Adrenal gland (tissue), 9 donors: ENCODE measurements at regions not wholly inside any gene's neighbourhood (a gene's known extent, or its start where the extent isn't known, plus 50 kb on each side); places are given as distances from the start of the nearest gene placed in this dataset.

ENCODE experiments used
- DNase-seq, 7 donors: peaks; one replicate each; pipeline ENCODE4 v3.0.0-alpha.2; 2019 to 2020
- H3K27ac ChIP-seq, 5 donors: fragments of 200-600 bp; sonication (generic) in 4 of 5; 1 replicate in 3 of 5; 2 replicates in 2 of 5; pipeline versions ENCODE4 v1.5.1 to v1.8.0; 2016 to 2020; ENCODE audit warnings: mild to moderate bottlenecking in 1 of 5
- H3K27me3 ChIP-seq: fragments of 200-600 bp; 2 replicates; pipeline ENCODE4 v1.8.0; 2021
- H3K36me3 ChIP-seq, 2 donors: fragments of 200-600 bp; replicated peaks in 1 of 2; 1 replicate in 1 of 2; 2 replicates in 1 of 2; pipeline versions ENCODE4 v1.5.1 to v1.8.0; 2018 to 2022
- H3K4me1 ChIP-seq, 2 donors: fragments of 200-600 bp; replicated peaks in 1 of 2; 1 replicate in 1 of 2; 2 replicates in 1 of 2; pipeline versions ENCODE4 v1.5.1 to v1.8.0; 2018 to 2021
- H3K4me3 ChIP-seq, 4 donors: fragments of 200-600 bp; sonication (generic) in 3 of 4; one replicate each; pipeline ENCODE4 v1.5.1; 2016 to 2018
- H3K9me3 ChIP-seq, 3 donors: fragments of 200-600 bp; sonication (generic) in 1 of 3; replicated peaks in 1 of 3; 1 replicate in 2 of 3; 2 replicates in 1 of 3; pipeline versions ENCODE4 v1.5.1 to v1.8.0; 2016 to 2021
- CTCF ChIP-seq, 6 experiments: fragments of 450-650 bp in 4 of 6; fragments of 200-600 bp in 2 of 6; sonication (generic) in 1 of 6; IDR thresholded peaks; 1 replicate in 5 of 6; 2 replicates in 1 of 6; pipeline versions ENCODE4 v1.5.1 to v1.8.0; 2016 to 2021; ENCODE audit warnings: antibody characterized with exemption in 6 of 6, mild to moderate bottlenecking in 2 of 6, moderate library complexity in 1 of 6
- POLR2A ChIP-seq, 2 donors: fragments of 450-650 bp; IDR thresholded peaks; one replicate each; pipeline ENCODE4 v1.6.1; 2017; ENCODE audit warnings: antibody characterized with exemption in 2 of 2, mild to moderate bottlenecking in 2 of 2, moderate library complexity in 1 of 2
- WGBS, 4 donors: extraction: QIAGEN DNeasy Blood & Tissue Kit in 2 of 4; methylation state at CpG; one replicate each; pipeline versions ENCODE4 v1.1.5 to v1.1.7; 2013 to 2017; 5-methylcytosine and 5-hydroxymethylcytosine counted together
- intact Hi-C, 2 donors: fragments of 100-400 bp; cut with DNase I; formaldehyde crosslinking; loops; one replicate each; pipeline versions ENCODE4 v1.14.1 to v1.15.0; 2022 to 2023
- donor health status: healthy with polysubstance abuse.
- donor health status: Bipolar disorder and iron deficiency.
- donor health status: DM: yes; HTN: yes; CAD: no.
- donor health status: DM: no; HTN: no; CAD: no.
- donor health status: DM: no; HTN: no; CAD: no.

GRCh38 chr18:45350404-45351156 lies 264.7 kb upstream of the SLC14A2 start:
- no peak for TF ChIP-seq POLR2A (IDR thresholded peaks at IDR 0.05)
- no peak for DNase-seq
- intact Hi-C loops: no loop called here
- H3K27ac ChIP-seq: no peak overlapping the region
- no peaks in the 10 kb centered on the region for H3K9me3 ChIP-seq
- WGBS, 4 donors: 80 to 84% (median 82%) methylated on average over 11 of the region's 11 CpGs
- no peaks in the 10 kb centered on the region for H3K27me3 ChIP-seq
- no peak overlapping the region for H3K4me3 ChIP-seq
- no peaks in the 10 kb centered on the region for H3K4me1 ChIP-seq
- H3K36me3 ChIP-seq: no peaks in the 10 kb centered on the region

GRCh38 chr18:45352874-45353273 lies 262.4 kb upstream of the SLC14A2 start:
- Histone ChIP-seq H3K4me1 (no peaks in the 10 kb centered on the region), H3K27me3 (no peaks in the 10 kb centered on the region), H3K36me3 (no peaks in the 10 kb centered on the region), H3K4me3 (no peak overlapping the region), H3K9me3 (no peaks in the 10 kb centered on the region), H3K27ac (no peak overlapping the region)
- no peak for TF ChIP-seq CTCF (IDR thresholded peaks at IDR 0.05)
- no peak for TF ChIP-seq POLR2A (IDR thresholded peaks at IDR 0.05)
- intact Hi-C loops: no loop called here
- no peak for DNase-seq
- 83 to 90% (median 87%) methylated on average over 5 of the region's 5 CpGs for WGBS, 4 donors

- 69 to 82% (median 75%) methylated on average over 2 of the region's 2 CpGs for WGBS, 4 donors
- no peak for DNase-seq
- H3K4me3 ChIP-seq: no peak overlapping the region
- no peaks in the 10 kb centered on the region for H3K36me3 ChIP-seq
- no peak overlapping the region for H3K27ac ChIP-seq
- intact Hi-C loops: no loop called here
- TF ChIP-seq POLR2A (IDR thresholded peaks at IDR 0.05): no peak
- no peak for TF ChIP-seq CTCF (IDR thresholded peaks at IDR 0.05)
- no peaks in the 10 kb centered on the region for H3K27me3 ChIP-seq
- no peaks in the 10 kb centered on the region for H3K9me3 ChIP-seq
- no peaks in the 10 kb centered on the region for H3K4me1 ChIP-seq
Observed at GRCh38 chr18:45353530-45353929, 261.7 kb upstream of the SLC14A2 start.

GRCh38 chr18:45355944-45356520 lies 259.2 kb upstream of the SLC14A2 start:
- 85 to 94% (median 92%) methylated on average over 2 of the region's 2 CpGs for WGBS, 4 donors
- H3K36me3 ChIP-seq: no peaks in the 10 kb centered on the region
- no peak overlapping the region for H3K27ac ChIP-seq
- TF ChIP-seq POLR2A (IDR thresholded peaks at IDR 0.05): no peak
- TF ChIP-seq CTCF (IDR thresholded peaks at IDR 0.05): no peak
- no peaks in the 10 kb centered on the region for H3K27me3 ChIP-seq
- intact Hi-C loops: no loop called here
- no peaks in the 10 kb centered on the region for H3K9me3 ChIP-seq
- H3K4me3 ChIP-seq: no peak overlapping the region
- no peaks in the 10 kb centered on the region for H3K4me1 ChIP-seq
- no peak for DNase-seq
